Fibroblast of mammary gland (primary cell): ENCODE measurements at regions not wholly inside any gene's neighbourhood (a gene's known extent, or its start where the extent isn't known, plus 50 kb on each side); places are given as distances from the start of the nearest gene placed in this dataset.

ENCODE experiments used
- DNase-seq: peaks from one replicate; pipeline ENCODE4 v3.0.0-alpha.2; 2010; ENCODE audit warnings: low read depth
- H3K4me3 ChIP-seq: 2 replicates; pipeline ENCODE4 v1.5.1; 2011; ENCODE audit warnings: low read depth, mild to moderate bottlenecking, low read length, moderate library complexity; ENCODE audit not compliant: control insufficient read depth
- TF ChIP-seq, protein P1 (sequence below): conservative IDR thresholded peaks from 2 replicates; pipeline ENCODE4 v1.5.1; 2011; ENCODE audit warnings: low read depth, low read length, inconsistent platforms; ENCODE audit not compliant: control insufficient read depth, insufficient read depth

DNA sequence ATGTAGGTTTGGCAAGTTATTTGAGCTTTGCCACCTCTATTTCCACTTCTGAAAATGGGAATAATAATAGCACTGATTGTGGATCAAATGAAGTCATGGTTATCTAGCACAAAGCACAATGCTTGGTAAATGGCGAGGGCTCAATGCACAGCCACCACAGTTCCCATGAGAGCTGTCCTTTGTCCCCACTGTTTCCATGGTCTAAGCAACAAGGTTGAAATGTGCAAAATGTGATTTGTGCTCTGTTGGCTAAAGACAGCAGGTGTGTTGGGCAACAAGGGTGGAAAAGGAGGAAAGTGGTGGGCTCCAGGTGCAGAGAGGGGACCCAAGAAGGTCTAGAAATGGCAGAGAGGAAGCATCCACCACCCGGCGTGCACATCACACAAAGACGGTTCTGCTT lies 200.5 kb downstream of the TRIM29 start:
- TF ChIP-seq, protein P1, sequence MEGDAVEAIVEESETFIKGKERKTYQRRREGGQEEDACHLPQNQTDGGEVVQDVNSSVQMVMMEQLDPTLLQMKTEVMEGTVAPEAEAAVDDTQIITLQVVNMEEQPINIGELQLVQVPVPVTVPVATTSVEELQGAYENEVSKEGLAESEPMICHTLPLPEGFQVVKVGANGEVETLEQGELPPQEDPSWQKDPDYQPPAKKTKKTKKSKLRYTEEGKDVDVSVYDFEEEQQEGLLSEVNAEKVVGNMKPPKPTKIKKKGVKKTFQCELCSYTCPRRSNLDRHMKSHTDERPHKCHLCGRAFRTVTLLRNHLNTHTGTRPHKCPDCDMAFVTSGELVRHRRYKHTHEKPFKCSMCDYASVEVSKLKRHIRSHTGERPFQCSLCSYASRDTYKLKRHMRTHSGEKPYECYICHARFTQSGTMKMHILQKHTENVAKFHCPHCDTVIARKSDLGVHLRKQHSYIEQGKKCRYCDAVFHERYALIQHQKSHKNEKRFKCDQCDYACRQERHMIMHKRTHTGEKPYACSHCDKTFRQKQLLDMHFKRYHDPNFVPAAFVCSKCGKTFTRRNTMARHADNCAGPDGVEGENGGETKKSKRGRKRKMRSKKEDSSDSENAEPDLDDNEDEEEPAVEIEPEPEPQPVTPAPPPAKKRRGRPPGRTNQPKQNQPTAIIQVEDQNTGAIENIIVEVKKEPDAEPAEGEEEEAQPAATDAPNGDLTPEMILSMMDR: no peak
- no peak for DNase-seq
- no peak overlapping the region for H3K4me3 ChIP-seq

- TF ChIP-seq, protein P1: no peak
- no peak for DNase-seq
- H3K4me3 ChIP-seq: no peak overlapping the region
Measured at GRCh38 chr11:119936426-119936825, 201.5 kb downstream of the TRIM29 start.

- TF ChIP-seq, protein P1: no peak
- no peak for DNase-seq
- no peak overlapping the region for H3K4me3 ChIP-seq
Measured at GRCh38 chr11:119935349-119935925, 202.5 kb downstream of the TRIM29 start.

GRCh38 chr11:119934866-119935265 lies 203.0 kb downstream of the TRIM29 start:
- H3K4me3 ChIP-seq: no peak overlapping the region
- no peak for DNase-seq
- TF ChIP-seq, protein P1: no peak

GRCh38 chr11:119934267-119934666 lies 203.6 kb downstream of the TRIM29 start:
- DNase-seq: no peak
- no peak overlapping the region for H3K4me3 ChIP-seq
- TF ChIP-seq, protein P1: no peak

- no peak overlapping the region for H3K4me3 ChIP-seq
- TF ChIP-seq, protein P1: no peak
- DNase-seq: no peak
Measured at GRCh38 chr11:119933584-119933983, 204.3 kb downstream of the TRIM29 start.
